HCT116 (cell line): ENCODE measurements at regions not wholly inside any gene's neighbourhood (a gene's known extent, or its start where the extent isn't known, plus 50 kb on each side); places are given as distances from the start of the nearest gene placed in this dataset.

Experiments
- ATAC-seq: fragments of 200-7000 bp; cut with Tn5 transposase; 2 replicates; pipeline ENCODE4 v1.9.1; 2020; ENCODE audit warnings: mild to moderate bottlenecking, moderate library complexity
- BruUV-seq: library from RNA; stranded (reverse); fragments of 400-500 nt; replicated peaks from 2 replicates; lab custom pipeline; 2021; lab: Mats Ljungman, UMichigan
- CTCF ChIA-PET: fragments of 300-600 bp; sonication (Branson Sonifier 250); formaldehyde crosslinking; loops from one replicate; lab custom pipeline; 2021; ENCODE audit warnings: antibody characterized with exemption; lab: Charles Lee
- POLR2A ChIA-PET: fragments of 300-600, 350-600 bp; sonication (Branson Sonifier 250); formaldehyde crosslinking; loops from one replicate; lab custom pipeline; 2021; ENCODE audit warnings: antibody characterized with exemption; lab: Charles Lee
- RAD21 ChIA-PET, 2 experiments: fragments of 300-600 bp; sonication (Branson Sonifier 250); formaldehyde crosslinking; loops; one replicate each; lab custom pipeline; 2023; ENCODE audit warnings: low total read pairs in 2 of 2; ENCODE audit not compliant: uncharacterized antibody in 2 of 2, unreplicated experiment in 2 of 2, low non-redundant PET in 1 of 2; lab: Charles Lee
- DNase-seq: peaks from one replicate; pipeline ENCODE4 v3.0.0-alpha.2; 2010; ENCODE audit warnings: low read depth, low spot score
- H2AFZ ChIP-seq: fragments of 200-600 bp; shearing (Covaris generic), sonication (generic); 2 replicates; pipeline ENCODE4 v1.6.1; 2017; ENCODE audit warnings: low read depth, mixed run types, mixed read lengths, antibody characterized with exemption, low read length; ENCODE audit not compliant: poor library complexity, severe bottlenecking
- H3K27ac ChIP-seq: 2 replicates; pipeline ENCODE4 v1.5.1; 2012; ENCODE audit warnings: low read depth, low read length
- H3K27me3 ChIP-seq: fragments of 200-600 bp; sonication (generic); 2 replicates; pipeline ENCODE4 v1.6.1; 2016; ENCODE audit warnings: mixed run types, low read length, mixed read lengths; ENCODE audit not compliant: insufficient read depth
- H3K36me3 ChIP-seq, 2 experiments: fragments of 200-500 bp in 1 of 2; fragments of 200-600 bp in 1 of 2; sonication (Bioruptor generic) in 1 of 2; sonication (generic) in 1 of 2; 2 replicates each; pipeline versions ENCODE4 v1.5.1 to v1.6.1; 2014 to 2016; ENCODE audit warnings: low read length in 2 of 2, inconsistent platforms in 1 of 2, mixed read lengths in 1 of 2, mixed run types in 1 of 2; ENCODE audit not compliant: insufficient read depth in 2 of 2, control insufficient read depth in 1 of 2
- H3K4me1 ChIP-seq, 2 experiments: fragments of 200-600 bp in 1 of 2; sonication (generic) in 1 of 2; 2 replicates each; pipeline versions ENCODE4 v1.5.1 to v1.6.1; 2012 to 2017; ENCODE audit warnings: low read length in 2 of 2, inconsistent platforms in 1 of 2, mild to moderate bottlenecking in 1 of 2, mixed read lengths in 1 of 2, mixed run types in 1 of 2, moderate library complexity in 1 of 2; ENCODE audit not compliant: insufficient read depth in 2 of 2, control insufficient read depth in 1 of 2
- H3K4me2 ChIP-seq: fragments of 200-600 bp; sonication (generic); 2 replicates; pipeline ENCODE4 v1.6.1; 2017; ENCODE audit warnings: mixed run types, low read length, mixed read lengths
- H3K4me3 ChIP-seq, 2 experiments: fragments of 200-600 bp in 1 of 2; sonication (generic) in 1 of 2; replicated peaks in 1 of 2; 2 replicates each; pipeline ENCODE4 v1.5.1; 2011 to 2016; ENCODE audit warnings: low read length in 2 of 2, control low read depth in 1 of 2, low read depth in 1 of 2, mild to moderate bottlenecking in 1 of 2, mixed read lengths in 1 of 2, mixed run types in 1 of 2
- H3K79me2 ChIP-seq: fragments of 200-600 bp; sonication (generic); 2 replicates; pipeline ENCODE4 v1.6.1; 2017; ENCODE audit warnings: mild to moderate bottlenecking, mixed run types, low read length, moderate library complexity, mixed read lengths; ENCODE audit not compliant: insufficient read depth
- H3K9ac ChIP-seq: fragments of 200-600 bp; sonication (generic); 2 replicates; pipeline ENCODE4 v1.6.1; 2016; ENCODE audit warnings: low read length, mixed read lengths
- H3K9me2 ChIP-seq: fragments of 200-600 bp; sonication (generic), shearing (Covaris generic); 2 replicates; pipeline ENCODE4 v1.6.1; 2017; ENCODE audit warnings: mixed run types, mild to moderate bottlenecking, moderate library complexity; ENCODE audit not compliant: insufficient read depth
- H3K9me3 ChIP-seq, 2 experiments: fragments of 200-500 bp in 1 of 2; fragments of 200-600 bp in 1 of 2; sonication (Bioruptor generic) in 1 of 2; sonication (generic) in 1 of 2; 2 replicates each; pipeline ENCODE4 v1.6.1; 2014 to 2017; ENCODE audit warnings: low read length in 2 of 2, mixed read lengths in 2 of 2, inconsistent platforms in 1 of 2, low read depth in 1 of 2, mild to moderate bottlenecking in 1 of 2, mixed run types in 1 of 2, moderate library complexity in 1 of 2; ENCODE audit not compliant: control insufficient read depth in 1 of 2, insufficient read depth in 1 of 2
- H4K20me1 ChIP-seq: fragments of 200-600 bp; sonication (generic), shearing (Covaris generic); 2 replicates; pipeline ENCODE4 v1.6.1; 2017; ENCODE audit warnings: mixed run types, mild to moderate bottlenecking, moderate library complexity; ENCODE audit not compliant: insufficient read depth
- CEBPB ChIP-seq: IDR thresholded peaks from 2 replicates; pipeline ENCODE4 v1.6.1; 2012; ENCODE audit warnings: low read depth
- EGR1 ChIP-seq: IDR thresholded peaks from 2 replicates; pipeline ENCODE4 v1.6.1; 2012; ENCODE audit warnings: low read depth
- ELF1 ChIP-seq: IDR thresholded peaks from 2 replicates; pipeline ENCODE4 v1.6.1; 2012; ENCODE audit warnings: low read depth, borderline replicate concordance
- EZH2 ChIP-seq: fragments of 200-600 bp; sonication (generic); IDR thresholded peaks from 2 replicates; pipeline ENCODE4 v1.6.1; 2017; ENCODE audit warnings: antibody characterized with exemption, mixed run types
- JUND ChIP-seq: IDR thresholded peaks from 2 replicates; pipeline ENCODE4 v1.6.1; 2012
- POLR2AphosphoS5 ChIP-seq: IDR thresholded peaks from 2 replicates; pipeline ENCODE4 v1.6.1; 2011; ENCODE audit warnings: mild to moderate bottlenecking, low read depth, low read length, moderate library complexity
- RAD21 ChIP-seq: IDR thresholded peaks from 2 replicates; pipeline ENCODE4 v1.6.1; 2012; ENCODE audit warnings: low read depth, mild to moderate bottlenecking
- SIN3A ChIP-seq: IDR thresholded peaks from 2 replicates; pipeline ENCODE4 v1.6.1; 2012; ENCODE audit warnings: low read depth
- SP1 ChIP-seq: IDR thresholded peaks from 2 replicates; pipeline ENCODE4 v1.6.1; 2012; ENCODE audit warnings: low read depth
- SRF ChIP-seq: IDR thresholded peaks from 2 replicates; pipeline ENCODE4 v1.6.1; 2012; ENCODE audit warnings: low read depth
- ZFX ChIP-seq: fragments of 450-650 bp; IDR thresholded peaks from 2 replicates; pipeline ENCODE4 v1.6.1; 2017
- intact Hi-C: fragments of 100-400 bp; cut with micrococcal nuclease; formaldehyde crosslinking; loops from 2 replicates; pipeline ENCODE4 v1.10.0; 2022
- TF ChIP-seq, protein P1 (sequence below), 3 experiments: fragments of 200-600 bp in 1 of 3; sonication (generic) in 1 of 3; IDR thresholded peaks in 2 of 3; conservative IDR thresholded peaks in 1 of 3; 2 replicates each; pipeline ENCODE4 v1.5.1; 2012 to 2017; ENCODE audit warnings: low read depth in 2 of 3, low read length in 2 of 3, antibody characterized with exemption in 1 of 3, borderline replicate concordance in 1 of 3, control low read depth in 1 of 3, mild to moderate bottlenecking in 1 of 3, mixed read lengths in 1 of 3, mixed run types in 1 of 3, moderate library complexity in 1 of 3; ENCODE audit not compliant: insufficient read depth in 1 of 3
- TF ChIP-seq, protein P2 (sequence below): IDR thresholded peaks from 2 replicates; pipeline ENCODE4 v1.6.1; 2012
- TF ChIP-seq, protein P3 (sequence below): IDR thresholded peaks from 2 replicates; pipeline ENCODE4 v1.6.1; 2012; ENCODE audit warnings: low read depth
- TF ChIP-seq, protein P4 (sequence below): IDR thresholded peaks from 2 replicates; pipeline ENCODE4 v1.6.1; 2011; ENCODE audit warnings: mild to moderate bottlenecking, low read length, moderate library complexity; ENCODE audit not compliant: insufficient replicate concordance; ENCODE audit errors: extremely low read depth

DNA sequence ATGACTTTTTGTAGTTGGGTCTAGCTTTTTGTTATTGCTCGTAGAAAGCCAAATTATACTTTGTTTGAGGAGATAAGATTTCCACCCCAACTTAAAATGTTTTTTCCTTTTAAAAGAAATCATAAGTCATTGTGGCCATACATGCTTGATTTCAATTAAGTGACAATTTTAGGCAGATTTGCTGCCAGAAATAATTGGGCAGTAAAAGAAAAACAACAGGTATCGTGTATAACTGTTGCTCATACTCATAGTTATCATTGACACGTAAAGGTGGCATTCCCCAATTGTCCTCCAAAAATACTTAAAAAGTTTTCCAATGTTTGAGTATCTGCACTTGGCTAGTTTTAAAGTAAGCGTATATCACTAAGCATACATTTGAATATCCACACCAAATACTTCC, 313.0 kb downstream of the TEX29 start:
- CTCF ChIA-PET: no interaction called here
- H2AFZ ChIP-seq: no peak overlapping the region
- RAD21 ChIA-PET: no interaction called here
- no peaks in the 10 kb centered on the region for H3K36me3 ChIP-seq
- DNase-seq: no peak
- no TSS peak for BruUV-seq
- H3K4me1 ChIP-seq: no peaks in the 10 kb centered on the region
- ATAC-seq: no peak
- no peaks in the 10 kb centered on the region for H3K9me3 ChIP-seq
- peaks cover 19% of the 10 kb centered on the region for H3K27me3 ChIP-seq
- intact Hi-C loops: no loop called here
- no peak overlapping the region for H3K4me3 ChIP-seq
- no peaks in the 10 kb centered on the region for H3K9me2 ChIP-seq
- POLR2A ChIA-PET: no interaction called here
- no peak overlapping the region for H3K27ac ChIP-seq
- TF ChIP-seq, protein P1, sequence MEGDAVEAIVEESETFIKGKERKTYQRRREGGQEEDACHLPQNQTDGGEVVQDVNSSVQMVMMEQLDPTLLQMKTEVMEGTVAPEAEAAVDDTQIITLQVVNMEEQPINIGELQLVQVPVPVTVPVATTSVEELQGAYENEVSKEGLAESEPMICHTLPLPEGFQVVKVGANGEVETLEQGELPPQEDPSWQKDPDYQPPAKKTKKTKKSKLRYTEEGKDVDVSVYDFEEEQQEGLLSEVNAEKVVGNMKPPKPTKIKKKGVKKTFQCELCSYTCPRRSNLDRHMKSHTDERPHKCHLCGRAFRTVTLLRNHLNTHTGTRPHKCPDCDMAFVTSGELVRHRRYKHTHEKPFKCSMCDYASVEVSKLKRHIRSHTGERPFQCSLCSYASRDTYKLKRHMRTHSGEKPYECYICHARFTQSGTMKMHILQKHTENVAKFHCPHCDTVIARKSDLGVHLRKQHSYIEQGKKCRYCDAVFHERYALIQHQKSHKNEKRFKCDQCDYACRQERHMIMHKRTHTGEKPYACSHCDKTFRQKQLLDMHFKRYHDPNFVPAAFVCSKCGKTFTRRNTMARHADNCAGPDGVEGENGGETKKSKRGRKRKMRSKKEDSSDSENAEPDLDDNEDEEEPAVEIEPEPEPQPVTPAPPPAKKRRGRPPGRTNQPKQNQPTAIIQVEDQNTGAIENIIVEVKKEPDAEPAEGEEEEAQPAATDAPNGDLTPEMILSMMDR (IDR thresholded peaks at IDR 0.05 in 2 of 3, conservative IDR thresholded peaks at IDR 0.05 in 1 of 3; ENCODE audit: borderline replicate concordance in 1 of 3, insufficient read depth in 1 of 3, low read depth in 2 of 3, low read length in 2 of 3): no peak
- TF ChIP-seq EZH2 (no peak), EGR1 (no peak), SIN3A (no peak)
- TF ChIP-seq, protein P2, sequence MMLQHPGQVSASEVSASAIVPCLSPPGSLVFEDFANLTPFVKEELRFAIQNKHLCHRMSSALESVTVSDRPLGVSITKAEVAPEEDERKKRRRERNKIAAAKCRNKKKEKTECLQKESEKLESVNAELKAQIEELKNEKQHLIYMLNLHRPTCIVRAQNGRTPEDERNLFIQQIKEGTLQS: no peak
- TF ChIP-seq, all 23 proteins: peak for 0
- H3K9ac ChIP-seq: no peak overlapping the region
- no peaks in the 10 kb centered on the region for H4K20me1 ChIP-seq
- no peaks in the 10 kb centered on the region for H3K79me2 ChIP-seq
- no peak overlapping the region for H3K4me2 ChIP-seq

DNA sequence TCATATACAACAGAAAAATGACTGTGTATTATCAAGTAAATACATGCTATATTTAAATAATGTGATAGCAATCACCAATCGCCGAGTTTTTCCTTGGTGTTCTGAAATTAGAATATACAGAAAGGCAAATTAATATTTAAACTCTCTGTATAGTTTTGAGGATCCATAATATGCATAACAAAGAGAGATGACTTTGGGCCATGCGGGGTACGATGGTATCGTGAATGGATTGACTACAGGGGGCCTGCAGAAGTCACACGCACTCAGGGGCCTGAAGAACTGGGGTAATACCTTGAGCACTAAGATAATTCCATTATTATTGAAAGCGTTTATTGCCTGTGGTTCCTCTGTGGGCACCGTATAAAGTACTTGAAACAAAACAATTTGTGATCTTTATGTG, 314.0 kb downstream of the TEX29 start:
- DNase-seq (no peak), ATAC-seq (no peak)
- no peaks in the 10 kb centered on the region for H3K9me2 ChIP-seq
- H3K9me3 ChIP-seq: no peaks in the 10 kb centered on the region
- BruUV-seq: no TSS peak
- no peaks in the 10 kb centered on the region for H4K20me1 ChIP-seq
- H3K9ac ChIP-seq: no peak overlapping the region
- H3K4me3 ChIP-seq: no peak overlapping the region
- peaks cover 9% of the 10 kb centered on the region; the same call in 1 of the 2 replicates for H3K27me3 ChIP-seq
- H3K4me2 ChIP-seq: no peak overlapping the region
- intact Hi-C loops: no loop called here
- ChIA-PET POLR2A (no interaction called here), CTCF (no interaction called here), RAD21 (no interaction called here)
- no peaks in the 10 kb centered on the region for H3K4me1 ChIP-seq
- no peaks in the 10 kb centered on the region for H3K79me2 ChIP-seq
- H2AFZ ChIP-seq: no peak overlapping the region
- no peaks in the 10 kb centered on the region for H3K36me3 ChIP-seq
- no peak overlapping the region for H3K27ac ChIP-seq
- TF ChIP-seq RAD21 (no peak), ELF1 (no peak), SP1 (no peak), EZH2 (no peak), SRF (no peak), JUND (no peak), POLR2AphosphoS5 (no peak), ZFX (no peak), CEBPB (no peak)
- TF ChIP-seq, protein P3, sequence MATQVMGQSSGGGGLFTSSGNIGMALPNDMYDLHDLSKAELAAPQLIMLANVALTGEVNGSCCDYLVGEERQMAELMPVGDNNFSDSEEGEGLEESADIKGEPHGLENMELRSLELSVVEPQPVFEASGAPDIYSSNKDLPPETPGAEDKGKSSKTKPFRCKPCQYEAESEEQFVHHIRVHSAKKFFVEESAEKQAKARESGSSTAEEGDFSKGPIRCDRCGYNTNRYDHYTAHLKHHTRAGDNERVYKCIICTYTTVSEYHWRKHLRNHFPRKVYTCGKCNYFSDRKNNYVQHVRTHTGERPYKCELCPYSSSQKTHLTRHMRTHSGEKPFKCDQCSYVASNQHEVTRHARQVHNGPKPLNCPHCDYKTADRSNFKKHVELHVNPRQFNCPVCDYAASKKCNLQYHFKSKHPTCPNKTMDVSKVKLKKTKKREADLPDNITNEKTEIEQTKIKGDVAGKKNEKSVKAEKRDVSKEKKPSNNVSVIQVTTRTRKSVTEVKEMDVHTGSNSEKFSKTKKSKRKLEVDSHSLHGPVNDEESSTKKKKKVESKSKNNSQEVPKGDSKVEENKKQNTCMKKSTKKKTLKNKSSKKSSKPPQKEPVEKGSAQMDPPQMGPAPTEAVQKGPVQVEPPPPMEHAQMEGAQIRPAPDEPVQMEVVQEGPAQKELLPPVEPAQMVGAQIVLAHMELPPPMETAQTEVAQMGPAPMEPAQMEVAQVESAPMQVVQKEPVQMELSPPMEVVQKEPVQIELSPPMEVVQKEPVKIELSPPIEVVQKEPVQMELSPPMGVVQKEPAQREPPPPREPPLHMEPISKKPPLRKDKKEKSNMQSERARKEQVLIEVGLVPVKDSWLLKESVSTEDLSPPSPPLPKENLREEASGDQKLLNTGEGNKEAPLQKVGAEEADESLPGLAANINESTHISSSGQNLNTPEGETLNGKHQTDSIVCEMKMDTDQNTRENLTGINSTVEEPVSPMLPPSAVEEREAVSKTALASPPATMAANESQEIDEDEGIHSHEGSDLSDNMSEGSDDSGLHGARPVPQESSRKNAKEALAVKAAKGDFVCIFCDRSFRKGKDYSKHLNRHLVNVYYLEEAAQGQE: no peak
- TF ChIP-seq, protein P4, sequence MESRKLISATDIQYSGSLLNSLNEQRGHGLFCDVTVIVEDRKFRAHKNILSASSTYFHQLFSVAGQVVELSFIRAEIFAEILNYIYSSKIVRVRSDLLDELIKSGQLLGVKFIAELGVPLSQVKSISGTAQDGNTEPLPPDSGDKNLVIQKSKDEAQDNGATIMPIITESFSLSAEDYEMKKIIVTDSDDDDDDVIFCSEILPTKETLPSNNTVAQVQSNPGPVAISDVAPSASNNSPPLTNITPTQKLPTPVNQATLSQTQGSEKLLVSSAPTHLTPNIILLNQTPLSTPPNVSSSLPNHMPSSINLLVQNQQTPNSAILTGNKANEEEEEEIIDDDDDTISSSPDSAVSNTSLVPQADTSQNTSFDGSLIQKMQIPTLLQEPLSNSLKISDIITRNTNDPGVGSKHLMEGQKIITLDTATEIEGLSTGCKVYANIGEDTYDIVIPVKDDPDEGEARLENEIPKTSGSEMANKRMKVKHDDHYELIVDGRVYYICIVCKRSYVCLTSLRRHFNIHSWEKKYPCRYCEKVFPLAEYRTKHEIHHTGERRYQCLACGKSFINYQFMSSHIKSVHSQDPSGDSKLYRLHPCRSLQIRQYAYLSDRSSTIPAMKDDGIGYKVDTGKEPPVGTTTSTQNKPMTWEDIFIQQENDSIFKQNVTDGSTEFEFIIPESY: no peak
